NCI-H345 treated with DMSO at 0.1 percent for 48 hours (cell line): ENCODE measurements at regions not wholly inside any gene's neighbourhood (a gene's known extent, or its start where the extent isn't known, plus 50 kb on each side); places are given as distances from the start of the nearest gene placed in this dataset.

Experiments used
- DNase-seq: peaks from one replicate; lab custom pipeline; 2025; ENCODE audit not compliant: unreplicated experiment; lab: John Stamatoyannopoulos, UW

DNA sequence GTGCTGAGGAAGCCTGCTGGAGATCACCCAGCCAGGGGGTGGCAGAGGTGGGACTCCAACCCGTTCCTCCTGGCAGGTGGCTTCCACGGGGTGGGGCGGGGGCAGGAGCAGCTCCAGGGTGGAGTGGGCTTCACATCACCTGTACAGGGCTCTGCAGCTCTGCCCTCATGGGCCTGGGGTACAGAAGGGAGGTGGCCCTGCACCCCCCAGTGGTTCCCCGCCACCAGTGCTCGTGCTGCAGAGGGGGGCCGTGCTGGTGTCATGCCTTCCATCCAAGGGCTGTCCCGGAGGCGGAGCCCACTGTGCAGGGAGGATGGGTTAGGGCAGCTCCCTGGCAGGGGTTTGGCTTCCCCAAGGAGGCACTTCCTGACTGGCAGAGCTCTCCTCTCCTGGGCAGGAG lies 76.4 kb upstream of the SHISAL1 start:
- no peak for DNase-seq

DNA sequence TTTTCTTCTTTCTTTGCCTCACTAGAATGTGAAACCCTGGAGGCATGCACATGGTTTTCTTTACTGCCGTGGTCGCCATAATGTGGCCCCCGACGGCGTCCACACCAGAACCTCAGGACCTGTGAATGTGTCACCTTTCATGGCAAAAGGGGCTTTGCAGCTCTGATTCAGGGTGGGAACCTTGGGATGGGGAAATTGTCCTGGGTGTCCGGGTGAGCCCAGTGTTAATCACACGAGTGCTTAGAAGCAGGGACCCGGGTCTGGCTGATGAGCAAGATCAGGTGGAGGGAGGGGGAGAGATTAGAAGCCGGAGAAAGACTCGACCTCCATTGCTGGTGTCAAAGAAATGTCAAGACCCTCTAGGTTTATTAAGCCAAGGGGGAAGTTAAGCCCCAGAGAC lies 74.7 kb upstream of the SHISAL1 start:
- DNase-seq: no peak

DNA sequence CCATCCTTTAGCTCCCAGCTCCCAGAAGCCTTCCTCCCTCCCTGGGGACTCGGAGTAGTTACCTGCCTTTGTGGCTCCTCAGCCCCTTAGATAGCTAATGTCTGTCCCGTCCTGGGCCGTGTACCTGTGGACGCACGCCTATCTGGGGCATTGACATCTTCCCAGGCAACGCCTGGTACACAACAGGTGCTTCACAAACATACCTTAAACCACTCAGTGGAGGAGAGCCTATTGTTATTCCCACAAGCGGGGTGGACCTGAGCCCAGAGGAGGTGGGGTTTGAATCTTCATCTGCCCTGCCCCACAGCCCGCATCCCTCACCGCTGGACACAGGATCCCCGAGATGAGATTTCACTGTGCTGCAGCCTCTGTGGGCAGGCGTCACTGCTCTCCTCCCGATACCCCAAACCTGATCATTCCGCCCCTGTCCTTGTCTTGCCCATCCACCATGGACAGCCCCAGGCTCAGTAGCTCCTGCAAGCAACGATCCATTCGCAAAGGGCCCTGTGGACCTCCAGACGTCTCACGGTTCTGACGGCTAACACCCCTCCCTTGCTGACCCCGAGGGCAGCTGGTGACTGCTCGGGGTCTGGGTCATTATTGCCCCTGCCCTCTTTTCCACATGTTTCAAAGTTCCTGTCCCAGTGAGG lies 73.8 kb upstream of the SHISAL1 start:
- no peak for DNase-seq

DNA sequence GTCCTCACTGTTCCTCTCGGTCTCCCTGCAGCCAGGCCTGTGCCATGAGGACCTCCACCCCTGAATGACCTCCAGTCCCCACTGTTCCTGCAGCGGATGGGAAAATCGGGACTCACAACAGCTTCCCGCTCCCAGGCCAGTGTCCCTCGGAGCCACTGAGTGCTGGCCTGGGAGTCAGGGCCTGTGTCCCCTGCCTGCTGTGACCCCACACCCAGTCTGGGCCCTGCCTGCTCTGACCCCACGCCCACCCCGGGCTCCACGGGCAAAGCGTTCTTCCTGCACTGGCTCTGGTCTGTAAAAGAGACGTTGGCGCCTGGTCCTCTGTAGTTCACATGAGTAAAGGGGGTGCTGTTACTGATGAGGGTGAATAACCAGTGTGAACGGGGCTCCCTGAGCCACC lies 73.0 kb upstream of the SHISAL1 start:
- no peak for DNase-seq

DNA sequence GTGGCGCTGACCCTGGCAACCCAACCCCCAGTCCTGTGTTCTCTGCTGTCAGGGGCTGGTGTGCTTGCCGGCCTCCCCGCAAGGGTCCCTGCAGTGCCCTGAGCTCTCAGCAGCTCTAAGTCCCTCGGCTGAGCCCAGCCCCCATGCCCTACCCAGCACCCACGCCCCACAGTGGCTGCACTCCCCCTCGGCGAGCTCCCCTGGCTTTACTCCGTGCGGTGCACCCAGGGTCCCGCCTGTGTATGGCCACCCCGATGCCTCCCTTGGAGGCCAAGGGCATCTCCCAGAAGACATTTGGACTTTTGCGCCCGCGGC lies 72.5 kb upstream of the SHISAL1 start:
- no peak for DNase-seq

DNA sequence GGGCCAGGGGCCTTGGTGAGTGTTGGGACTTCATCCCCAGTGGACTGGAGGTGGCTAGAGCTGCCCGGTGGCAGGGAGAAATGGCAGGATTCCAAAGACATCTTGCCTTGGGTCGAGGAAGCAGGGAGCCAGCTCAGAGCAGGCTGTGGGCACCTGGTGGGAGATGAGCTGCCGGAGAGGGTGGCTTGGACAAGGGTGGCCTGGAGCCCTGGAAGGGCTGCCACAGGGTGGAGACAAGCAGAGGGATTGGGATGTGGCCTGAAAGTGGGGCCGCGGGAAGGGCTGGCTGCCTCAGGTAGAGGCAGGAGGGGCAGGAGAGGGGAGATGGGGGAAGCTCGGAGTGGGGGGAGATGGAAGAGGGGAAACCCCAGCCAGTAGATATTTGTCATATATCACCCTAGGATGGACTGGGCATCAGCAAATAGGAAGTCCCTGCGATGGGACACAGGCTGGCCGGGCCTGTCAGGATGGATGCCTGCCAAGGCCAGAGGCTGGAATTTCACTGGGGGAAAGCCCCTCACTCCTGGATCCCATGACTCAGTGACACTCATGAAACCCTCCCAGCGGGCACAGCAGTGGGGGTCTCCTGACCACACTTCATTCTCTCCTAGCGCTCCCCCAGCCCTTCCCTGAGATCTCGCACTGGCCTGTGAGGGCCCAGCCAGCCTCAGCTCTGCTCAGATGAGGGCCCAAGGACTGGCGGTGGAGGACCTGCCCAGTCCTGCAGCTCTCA lies 72.0 kb upstream of the SHISAL1 start:
- no peak for DNase-seq

DNA sequence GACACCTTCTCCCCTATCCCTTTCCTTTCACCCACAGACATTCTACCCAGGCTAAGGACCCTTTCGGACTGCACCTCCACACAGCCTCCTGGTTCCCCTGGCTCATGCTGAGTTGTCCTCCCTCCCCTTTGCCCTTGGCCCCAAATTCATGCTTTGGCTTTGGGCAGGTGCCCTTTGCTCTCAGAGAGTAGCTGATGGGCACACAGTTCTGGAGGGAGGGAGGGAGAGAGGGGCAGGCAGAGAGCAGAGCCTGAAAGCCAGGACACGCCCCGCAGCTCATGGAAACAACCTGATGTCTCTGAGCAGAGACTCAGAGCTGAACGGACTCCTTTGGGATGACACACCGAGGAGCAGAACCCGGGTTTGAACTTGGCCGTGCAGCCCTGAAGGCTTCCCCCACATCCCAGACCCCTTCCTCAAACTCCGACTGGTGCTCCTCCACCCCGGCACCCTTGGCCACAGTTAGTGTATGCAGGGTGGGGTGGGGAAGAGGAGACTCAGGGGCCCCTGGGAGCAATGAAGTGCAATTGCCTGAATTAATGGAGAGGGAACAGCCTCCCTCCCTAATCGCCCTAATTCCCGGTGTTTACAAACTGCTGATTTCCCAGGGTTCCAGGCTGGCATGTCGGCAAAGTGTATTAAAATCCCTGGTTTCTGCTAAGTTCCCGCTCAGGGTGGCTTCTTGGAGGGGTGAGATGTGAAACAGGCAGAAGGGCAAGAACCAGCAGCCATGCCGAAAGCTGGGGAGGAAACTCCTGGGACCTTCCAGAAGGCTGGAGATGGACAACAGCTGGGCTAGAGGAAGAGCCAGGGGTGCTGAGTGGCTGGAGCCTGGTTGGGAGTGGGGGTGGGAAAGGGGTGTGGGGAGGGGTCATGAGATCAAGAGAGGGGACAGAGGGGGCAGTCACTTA lies 71.2 kb upstream of the SHISAL1 start:
- no peak for DNase-seq

DNA sequence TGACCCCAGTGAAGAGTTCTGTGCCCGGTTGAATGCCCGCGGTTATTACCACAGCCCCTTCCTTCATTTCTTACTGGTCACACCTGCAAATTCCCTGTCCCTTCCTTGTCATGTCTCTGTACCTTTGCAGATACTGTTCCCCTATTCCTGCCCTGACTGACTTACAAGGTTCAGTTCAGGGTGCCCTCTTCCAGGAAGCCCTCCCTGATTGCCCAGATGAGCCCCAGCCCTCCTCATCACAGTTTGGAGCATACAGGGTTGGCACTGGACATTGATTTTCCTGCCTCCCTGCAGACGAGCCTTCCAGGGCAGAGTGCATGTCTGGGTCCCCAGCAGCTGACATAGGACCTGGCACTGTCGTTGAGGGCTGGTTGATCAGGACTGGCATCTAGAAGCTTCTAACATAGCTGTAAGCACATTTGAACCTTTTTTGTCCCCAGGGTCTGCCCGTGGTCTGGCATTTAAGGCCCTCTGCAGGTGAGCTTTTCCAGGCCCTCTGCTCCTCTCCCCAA lies 70.4 kb upstream of the SHISAL1 start:
- DNase-seq: no peak

DNA sequence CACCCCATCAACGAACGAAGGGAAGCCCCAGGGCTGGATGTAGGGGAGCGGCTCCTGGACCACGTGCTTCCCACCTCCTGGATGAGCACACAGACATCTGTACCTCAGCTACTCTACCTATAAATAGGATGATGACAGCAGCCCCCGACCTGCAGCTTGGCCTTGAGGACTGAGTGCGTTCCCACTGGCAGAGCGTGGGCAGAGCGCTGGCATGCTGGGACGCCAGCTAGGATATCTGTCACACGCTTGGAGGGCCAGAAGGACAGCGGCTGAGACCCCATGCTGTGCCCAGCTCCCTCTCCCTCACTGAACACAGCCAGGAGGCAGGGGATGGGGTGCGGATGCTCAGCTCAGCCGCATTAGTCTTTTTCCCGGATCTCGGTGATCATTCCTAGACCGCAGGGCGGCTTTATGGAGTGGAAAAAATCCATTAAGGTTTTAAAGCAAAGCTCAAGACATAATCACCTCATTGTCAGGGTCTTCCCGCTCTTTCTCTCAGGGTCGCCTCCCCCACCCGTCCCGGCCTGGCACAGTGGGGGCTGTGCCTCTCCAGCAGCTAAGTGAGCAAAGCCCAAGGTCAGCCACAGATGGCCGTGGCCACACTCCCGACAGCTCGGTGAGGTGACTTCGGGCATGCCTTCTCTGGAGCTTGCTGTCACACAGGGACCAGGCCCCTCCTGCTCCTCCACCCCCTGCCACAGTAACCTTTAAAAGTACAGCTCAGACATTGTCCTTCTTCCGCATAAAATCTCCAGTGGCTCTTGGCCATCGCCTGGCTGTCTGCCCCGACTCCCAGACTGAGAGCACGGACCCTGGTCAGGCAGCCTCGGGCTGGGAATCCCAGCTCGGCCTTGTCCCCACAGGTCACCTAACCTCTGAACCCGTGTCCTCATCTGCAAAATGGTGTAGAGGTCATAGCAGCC lies 69.6 kb upstream of the SHISAL1 start:
- DNase-seq: no peak

DNA sequence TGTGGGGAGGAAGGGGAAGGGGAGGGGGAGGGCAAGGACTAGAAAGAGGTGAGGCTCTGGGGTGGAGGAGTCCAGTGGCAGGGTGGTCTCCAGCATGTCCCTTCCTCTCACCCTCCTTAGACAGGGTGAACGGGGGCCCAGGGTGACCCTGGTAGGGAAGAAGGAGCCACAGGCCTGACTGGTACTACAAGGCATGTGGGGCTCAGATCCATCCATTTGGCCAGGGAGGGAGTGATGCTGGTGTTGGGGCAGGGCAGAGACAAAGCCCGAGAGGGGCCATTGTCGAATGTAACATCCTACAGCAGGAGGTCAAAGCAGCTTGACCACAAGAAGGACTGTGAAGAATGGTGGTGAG lies 69.0 kb upstream of the SHISAL1 start:
- no peak for DNase-seq

DNA sequence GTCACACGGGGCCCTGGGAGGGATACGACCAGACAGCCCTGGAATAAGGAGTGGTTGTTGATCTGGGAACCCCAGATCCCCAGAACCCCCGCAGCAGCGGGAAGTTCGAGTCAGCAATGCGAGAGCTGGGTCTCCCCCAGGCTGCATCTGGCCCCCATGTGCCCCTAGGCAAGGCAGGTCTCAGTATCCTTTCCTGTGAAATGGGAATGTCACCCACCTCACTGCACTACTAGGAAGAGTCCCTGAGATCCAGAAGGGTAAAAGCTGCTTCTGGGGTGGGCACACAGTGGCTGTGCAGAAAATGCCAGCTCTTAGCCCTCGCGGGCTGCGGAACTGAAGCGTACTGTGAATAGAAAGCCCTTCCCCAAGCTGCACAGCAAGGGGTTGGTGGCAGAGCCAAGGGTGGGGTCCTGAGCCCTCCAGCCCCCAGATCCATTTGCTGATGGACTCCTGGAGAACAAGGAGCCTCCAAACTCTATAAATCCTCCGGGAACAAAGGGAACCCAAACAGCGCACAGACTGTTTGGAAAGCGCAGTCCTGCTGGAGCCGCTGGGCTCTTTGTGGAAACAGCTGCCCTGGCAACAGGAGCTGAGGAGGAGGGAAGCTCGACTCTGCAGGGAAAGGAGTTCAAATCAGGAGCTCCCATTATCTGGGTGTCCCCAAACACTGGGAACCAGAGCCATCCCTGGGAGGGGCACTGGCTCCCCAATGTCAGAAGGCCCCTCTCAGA lies 68.2 kb upstream of the SHISAL1 start:
- DNase-seq: peak; percentile 4

DNA sequence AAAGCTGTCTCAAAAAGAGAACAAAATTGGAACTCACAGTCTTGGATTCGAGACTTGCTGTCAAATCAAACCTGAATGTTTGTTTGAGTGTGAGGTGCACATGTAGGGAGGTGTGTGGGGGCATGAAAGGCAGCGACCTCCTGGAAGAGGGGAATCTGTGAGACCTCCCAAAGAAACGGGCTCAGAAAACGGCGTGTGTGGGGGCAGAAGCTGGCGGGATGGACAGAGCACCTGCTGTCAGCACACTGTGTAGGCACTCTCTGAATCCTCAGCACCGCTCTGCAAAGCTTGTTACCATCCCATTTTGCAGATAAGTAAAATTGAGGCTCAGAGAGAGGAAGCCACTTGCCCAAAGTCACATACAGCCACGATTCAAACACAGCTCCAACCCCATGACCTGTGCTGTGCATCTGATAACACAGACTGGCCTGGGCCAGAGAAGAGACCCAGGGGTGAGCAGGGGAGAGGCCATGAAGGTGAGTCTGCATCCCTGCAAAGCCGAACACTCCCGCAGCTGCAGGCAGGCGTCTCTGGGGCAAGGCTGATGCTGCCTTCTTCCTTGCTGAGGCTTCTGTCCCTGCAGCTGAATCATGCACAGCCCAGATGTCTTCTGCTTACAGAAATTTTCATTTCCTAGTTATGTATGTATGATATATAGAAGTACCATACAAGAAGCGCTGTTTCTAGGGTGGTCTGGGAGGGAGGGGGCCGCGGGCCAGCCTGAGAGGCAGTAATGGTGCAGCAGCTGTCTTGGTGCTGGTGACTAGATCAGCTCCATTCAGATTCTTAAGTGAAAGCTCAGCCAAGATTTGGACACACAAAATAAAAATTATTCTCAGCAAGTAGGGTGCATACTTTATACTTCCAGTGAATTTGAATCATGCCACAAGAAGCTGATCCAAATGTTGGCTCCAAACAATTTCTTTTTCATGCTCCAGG lies 67.3 kb upstream of the SHISAL1 start:
- DNase-seq: no peak

DNA sequence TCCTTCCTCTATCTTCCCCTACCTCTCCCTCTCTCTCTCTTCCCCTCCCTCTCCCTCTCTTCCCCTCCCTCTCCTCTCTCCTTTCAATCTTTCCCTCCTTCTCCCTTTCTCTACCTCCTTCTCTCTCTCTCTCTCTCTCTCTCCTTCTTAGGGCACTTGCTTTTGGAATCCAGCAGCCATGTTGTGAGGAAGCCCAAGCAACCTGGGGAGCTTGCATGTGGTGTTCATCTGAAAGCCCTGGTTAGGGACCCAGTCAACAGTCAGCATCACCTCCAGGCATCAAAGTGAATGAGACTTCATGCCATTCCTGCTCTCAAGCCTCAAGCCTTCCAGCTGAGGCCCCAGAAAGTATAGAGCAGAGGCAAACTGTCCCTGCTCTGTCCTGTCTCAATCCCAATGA lies 65.6 kb upstream of the SHISAL1 start:
- DNase-seq: no peak

DNA sequence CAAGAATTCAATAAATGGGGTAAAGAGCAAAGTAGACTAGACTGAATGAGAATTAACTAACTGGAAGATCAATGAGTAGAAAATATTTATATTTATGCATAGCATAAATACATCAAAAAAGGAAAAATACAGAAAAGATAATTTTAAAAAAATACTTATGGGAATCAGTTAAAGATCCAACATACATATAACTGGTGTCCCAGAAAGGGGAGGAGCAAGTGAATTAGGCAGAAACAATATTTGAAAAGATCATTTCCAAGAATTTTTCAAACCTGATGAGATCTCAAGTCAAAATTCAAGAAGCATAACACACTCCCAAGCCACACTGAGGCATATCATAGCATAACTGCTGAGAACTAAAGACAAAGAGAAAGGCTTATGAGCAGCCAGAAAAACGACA lies 62.7 kb upstream of the SHISAL1 start:
- no peak for DNase-seq

DNA sequence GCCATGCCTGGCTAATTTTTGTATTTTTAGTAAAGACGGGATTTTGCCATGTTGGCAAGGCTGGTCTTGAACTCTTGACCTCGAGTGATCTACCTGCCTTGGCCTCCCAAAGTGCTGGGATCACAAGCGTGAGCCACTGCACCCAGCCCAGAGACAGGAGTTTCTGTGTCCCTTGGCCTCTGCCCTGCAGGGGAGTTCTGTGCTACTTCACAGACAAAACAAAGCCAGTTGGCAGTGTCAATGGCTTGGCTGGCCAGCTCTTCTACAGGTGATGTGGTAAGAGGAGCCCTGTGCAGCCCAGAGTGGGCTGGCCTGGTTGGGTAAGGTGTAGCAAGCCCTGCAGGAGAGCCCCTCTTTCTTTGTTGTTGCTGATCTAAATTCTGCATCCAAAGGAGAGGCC lies 60.5 kb upstream of the SHISAL1 start:
- DNase-seq: no peak

DNA sequence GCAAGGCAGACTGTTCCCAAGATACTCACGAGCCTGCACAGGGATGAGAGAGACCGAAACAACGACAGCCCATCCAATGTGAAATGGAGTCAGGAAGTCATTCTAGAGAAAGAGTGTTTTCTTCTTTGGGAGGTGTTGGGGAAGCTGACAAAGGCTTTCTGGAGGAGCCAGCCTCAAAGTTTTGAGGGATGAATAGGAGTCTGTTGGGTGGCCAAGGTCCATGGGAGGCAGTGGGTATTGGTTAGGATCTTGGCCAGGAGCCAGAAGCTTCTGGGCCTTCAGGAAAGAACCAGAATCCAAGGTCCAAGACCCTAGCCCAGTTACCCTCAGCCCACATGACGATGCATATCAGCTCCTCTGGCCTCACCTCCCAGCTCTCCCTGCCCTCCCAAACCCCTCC lies 59.9 kb upstream of the SHISAL1 start:
- no peak for DNase-seq

DNA sequence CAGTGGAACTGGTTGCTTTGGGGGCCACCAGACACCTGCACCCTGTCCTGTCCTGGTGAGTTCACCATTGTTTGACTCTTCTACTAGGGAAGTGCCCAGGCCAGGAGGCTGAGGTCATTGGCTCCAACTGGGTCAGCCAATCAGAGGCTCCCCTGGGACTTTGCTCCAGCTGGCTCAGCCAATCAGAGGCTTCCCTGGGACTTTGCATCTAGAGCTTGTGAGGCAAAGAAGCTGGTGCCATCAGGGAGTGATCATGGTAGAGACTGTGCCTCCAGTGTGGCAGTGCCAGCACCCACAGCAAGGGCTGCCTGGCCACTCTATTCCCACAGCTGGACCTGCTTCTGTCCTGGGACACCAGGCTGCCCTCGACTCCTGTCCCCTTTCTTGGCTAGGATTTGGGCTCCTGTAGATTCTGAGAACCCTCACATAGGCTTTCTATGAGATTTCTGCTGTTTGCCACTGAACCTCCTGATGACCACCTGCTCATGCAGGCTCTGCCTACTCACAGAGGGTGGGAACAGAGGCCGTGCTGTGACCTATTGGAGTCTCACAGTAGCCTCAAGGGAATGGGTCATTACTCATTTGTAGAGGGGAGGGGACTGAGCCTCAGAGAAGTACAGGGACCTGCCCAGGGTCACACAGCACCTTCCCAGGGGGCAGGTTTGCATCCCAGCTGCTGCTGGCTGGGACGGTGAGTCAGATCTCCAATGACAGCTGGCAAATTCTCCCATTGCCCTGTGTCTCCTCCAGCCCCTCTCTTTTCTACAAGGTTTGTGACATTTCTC lies 59.2 kb upstream of the SHISAL1 start:
- no peak for DNase-seq
